PFSK-1 (cell line): ENCODE measurements at regions not wholly inside any gene's neighbourhood (a gene's known extent, or its start where the extent isn't known, plus 50 kb on each side); places are given as distances from the start of the nearest gene placed in this dataset.

Experiments
- FOXP2 ChIP-seq: optimal IDR thresholded peaks from 2 replicates; pipeline ENCODE3; 2011; ENCODE audit warnings: borderline replicate concordance, control low read depth, inconsistent platforms; ENCODE audit not compliant: insufficient read depth; ENCODE audit errors: extremely low read length, extremely low read depth
- POLR2AphosphoS5 ChIP-seq: IDR thresholded peaks from 2 replicates; pipeline ENCODE4 v1.6.1; 2012; ENCODE audit warnings: low read depth, mild to moderate bottlenecking, control low read depth, low read length, moderate library complexity
- REST ChIP-seq, 2 experiments: IDR thresholded peaks; 2 replicates each; pipeline versions ENCODE4 v1.6.1 to v1.8.0; 2011 to 2012; ENCODE audit warnings: low read depth in 2 of 2, low read length in 2 of 2, control low read depth in 1 of 2, inconsistent platforms in 1 of 2, mild to moderate bottlenecking in 1 of 2, moderate library complexity in 1 of 2; ENCODE audit not compliant: insufficient read depth in 1 of 2
- SIN3A ChIP-seq: IDR thresholded peaks from 2 replicates; pipeline ENCODE4 v1.6.1; 2012; ENCODE audit warnings: mild to moderate bottlenecking, low read length, moderate library complexity, borderline replicate concordance; ENCODE audit not compliant: insufficient read depth
- TAF1 ChIP-seq: IDR thresholded peaks from 2 replicates; pipeline ENCODE4 v1.6.1; 2012; ENCODE audit warnings: low read length, control low read depth, borderline replicate concordance; ENCODE audit not compliant: insufficient read depth

- no peak for TF ChIP-seq SIN3A
- TF ChIP-seq REST (IDR thresholded peaks at IDR 0.05; ENCODE audit: insufficient read depth in 1 of 2, low read depth in 2 of 2, low read length in 2 of 2): no peak
- TF ChIP-seq POLR2AphosphoS5: no peak
- TF ChIP-seq TAF1: no peak
- no peak for TF ChIP-seq FOXP2
Measured at GRCh38 chr11:38009932-38010331, 1411.9 kb upstream of the RAG2 start.

- TF ChIP-seq REST (IDR thresholded peaks at IDR 0.05; ENCODE audit: insufficient read depth in 1 of 2, low read depth in 2 of 2, low read length in 2 of 2) (no peak), FOXP2 (no peak), TAF1 (no peak), POLR2AphosphoS5 (no peak), SIN3A (no peak)
Measured at GRCh38 chr11:38006466-38006865, 1408.4 kb upstream of the RAG2 start.

- TF ChIP-seq REST (IDR thresholded peaks at IDR 0.05; ENCODE audit: insufficient read depth in 1 of 2, low read depth in 2 of 2, low read length in 2 of 2) (no peak), FOXP2 (no peak), POLR2AphosphoS5 (no peak), TAF1 (no peak), SIN3A (no peak)
Measured at GRCh38 chr11:38005597-38005996, 1407.6 kb upstream of the RAG2 start.

- no peak for TF ChIP-seq SIN3A
Measured at GRCh38 chr11:37999171-37999570, 1401.1 kb upstream of the RAG2 start.

GRCh38 chr11:37995886-37996285 is 1397.8 kb upstream of the RAG2 start:
- no peak for TF ChIP-seq FOXP2
- TF ChIP-seq REST (IDR thresholded peaks at IDR 0.05; ENCODE audit: insufficient read depth in 1 of 2, low read depth in 2 of 2, low read length in 2 of 2): no peak
- no peak for TF ChIP-seq POLR2AphosphoS5
- TF ChIP-seq SIN3A: no peak
- TF ChIP-seq TAF1: no peak
